H1 (cell line): ENCODE measurements at regions not wholly inside any gene's neighbourhood (a gene's known extent, or its start where the extent isn't known, plus 50 kb on each side); places are given as distances from the start of the nearest gene placed in this dataset.

Source experiments
- CBX8 ChIP-seq: fragments of 300-800, 300-1000 bp; sonication (generic); IDR thresholded peaks from 2 replicates; pipeline ENCODE4 v1.7.1; 2016; ENCODE audit warnings: low read depth, low read length, borderline replicate concordance
- CHD1 ChIP-seq: IDR thresholded peaks from 2 replicates; pipeline ENCODE4 v1.6.1; 2012; ENCODE audit warnings: low read depth, low read length, improper control_type of control experiment
- EZH2 ChIP-seq: fragments of 200-600 bp; sonication (generic); IDR thresholded peaks from 2 replicates; pipeline ENCODE4 v1.7.1; 2012; ENCODE audit warnings: low read depth, mild to moderate bottlenecking, moderate library complexity, low read length, inconsistent platforms; ENCODE audit not compliant: severe bottlenecking
- HDAC2 ChIP-seq, 2 experiments: fragments of 300-600 bp in 1 of 2; sonication (generic) in 1 of 2; IDR thresholded peaks; 2 replicates each; pipeline ENCODE4 v1.6.1; 2011 to 2012; ENCODE audit warnings: low read depth in 2 of 2, low read length in 2 of 2, mild to moderate bottlenecking in 2 of 2, moderate library complexity in 2 of 2, borderline replicate concordance in 1 of 2, inconsistent platforms in 1 of 2
- RFX5 ChIP-seq: IDR thresholded peaks from 2 replicates; pipeline ENCODE4 v1.6.1; 2011; ENCODE audit warnings: low read depth, low read length, improper control_type of control experiment, borderline replicate concordance
- TAF1 ChIP-seq: IDR thresholded peaks from 2 replicates; pipeline ENCODE4 v1.6.1; 2011; ENCODE audit warnings: mild to moderate bottlenecking, low read depth, low read length
- TBP ChIP-seq: IDR thresholded peaks from 2 replicates; pipeline ENCODE4 v1.6.1; 2011; ENCODE audit warnings: low read depth, low read length, improper control_type of control experiment
- TF ChIP-seq, protein P1 (sequence below), 3 experiments: IDR thresholded peaks; 1 replicate in 2 of 3; 2 replicates in 1 of 3; pipeline versions ENCODE4 v1.5.1 to v1.6.1; 2011; ENCODE audit warnings: low read length in 3 of 3, mild to moderate bottlenecking in 3 of 3, inconsistent platforms in 2 of 3, low read depth in 1 of 3, moderate library complexity in 1 of 3; ENCODE audit not compliant: insufficient read depth in 1 of 3; ENCODE audit errors: control extremely low read depth in 1 of 3

DNA sequence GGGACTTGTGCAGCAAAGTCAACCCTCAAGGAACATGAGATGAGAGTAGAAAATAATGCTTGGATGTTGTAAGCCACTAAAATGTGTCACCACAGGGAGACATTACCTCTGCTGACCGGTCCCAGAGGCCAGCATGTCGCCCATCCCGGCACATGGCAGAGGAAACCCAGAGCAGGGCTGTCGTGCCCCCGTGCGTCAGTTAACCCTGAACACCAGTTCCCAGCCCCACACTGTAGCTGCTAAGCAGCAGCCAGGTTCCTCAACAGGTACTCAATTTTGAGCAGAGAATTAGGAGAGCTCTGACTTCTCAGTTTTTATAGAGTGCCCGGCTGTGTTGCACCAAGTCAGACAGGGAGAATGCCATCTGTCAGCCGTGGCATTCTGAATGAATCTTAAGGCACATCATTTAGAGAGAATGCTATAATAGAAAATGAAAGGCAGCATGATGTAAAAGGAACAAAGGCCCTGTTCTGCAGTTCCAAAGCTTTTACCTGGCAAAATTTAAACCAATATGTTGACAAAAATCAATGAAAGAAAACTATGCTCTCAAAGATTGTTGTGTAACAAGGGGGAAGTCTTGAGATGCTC is 307.9 kb downstream of the METTL4 start:
- TF ChIP-seq, protein P1, sequence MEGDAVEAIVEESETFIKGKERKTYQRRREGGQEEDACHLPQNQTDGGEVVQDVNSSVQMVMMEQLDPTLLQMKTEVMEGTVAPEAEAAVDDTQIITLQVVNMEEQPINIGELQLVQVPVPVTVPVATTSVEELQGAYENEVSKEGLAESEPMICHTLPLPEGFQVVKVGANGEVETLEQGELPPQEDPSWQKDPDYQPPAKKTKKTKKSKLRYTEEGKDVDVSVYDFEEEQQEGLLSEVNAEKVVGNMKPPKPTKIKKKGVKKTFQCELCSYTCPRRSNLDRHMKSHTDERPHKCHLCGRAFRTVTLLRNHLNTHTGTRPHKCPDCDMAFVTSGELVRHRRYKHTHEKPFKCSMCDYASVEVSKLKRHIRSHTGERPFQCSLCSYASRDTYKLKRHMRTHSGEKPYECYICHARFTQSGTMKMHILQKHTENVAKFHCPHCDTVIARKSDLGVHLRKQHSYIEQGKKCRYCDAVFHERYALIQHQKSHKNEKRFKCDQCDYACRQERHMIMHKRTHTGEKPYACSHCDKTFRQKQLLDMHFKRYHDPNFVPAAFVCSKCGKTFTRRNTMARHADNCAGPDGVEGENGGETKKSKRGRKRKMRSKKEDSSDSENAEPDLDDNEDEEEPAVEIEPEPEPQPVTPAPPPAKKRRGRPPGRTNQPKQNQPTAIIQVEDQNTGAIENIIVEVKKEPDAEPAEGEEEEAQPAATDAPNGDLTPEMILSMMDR (IDR thresholded peaks at IDR 0.05; ENCODE audit: control extremely low read depth in 1 of 3, insufficient read depth in 1 of 3, low read depth in 1 of 3, low read length in 3 of 3), result no peak
- TF ChIP-seq TAF1 (no peak), RFX5 (no peak), EZH2 (no peak), CBX8 (no peak), TBP (no peak), HDAC2 (IDR thresholded peaks at IDR 0.05; ENCODE audit: borderline replicate concordance in 1 of 2, low read depth in 2 of 2, low read length in 2 of 2) (no peak), CHD1 (no peak)
